ENCODE measurements at regions not wholly inside any gene's neighbourhood (a gene's known extent, or its start where the extent isn't known, plus 50 kb on each side); places are given as distances from the start of the nearest gene placed in this dataset.
"Not testable (repeated sequence)": the region's sequence is repeated elsewhere in the genome, so short reads cannot be mapped to it uniquely, and the experiment has no call there.

GRCh38 chr3:44159696-44160300, 81.9 kb upstream of the TOPAZ1 start:
- DNase-seq, result no peak

DNA sequence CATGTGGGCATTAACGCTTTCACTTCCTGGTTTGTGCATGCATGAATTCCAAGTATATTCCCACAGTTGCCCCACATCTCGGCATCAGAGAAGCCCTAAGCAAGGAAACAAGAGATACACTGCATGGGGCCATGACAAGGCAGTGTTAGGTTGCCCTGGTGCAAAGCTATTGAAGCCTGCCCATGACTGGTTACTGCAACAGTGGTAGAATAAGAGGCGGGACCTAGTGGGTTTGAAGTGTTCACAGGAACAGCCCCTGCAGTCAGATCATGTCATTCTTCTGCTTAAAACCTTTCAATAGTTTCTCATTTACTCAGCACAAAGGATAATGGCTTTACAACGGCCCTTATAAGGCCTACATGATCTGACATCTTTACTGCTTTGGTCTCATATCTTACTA, 80.9 kb upstream of the TOPAZ1 start:
- no peak for DNase-seq

- no peak for DNase-seq
These were observed 69.8 kb upstream of the TOPAZ1 start for GRCh38 chr3:44171891-44172290.

DNA sequence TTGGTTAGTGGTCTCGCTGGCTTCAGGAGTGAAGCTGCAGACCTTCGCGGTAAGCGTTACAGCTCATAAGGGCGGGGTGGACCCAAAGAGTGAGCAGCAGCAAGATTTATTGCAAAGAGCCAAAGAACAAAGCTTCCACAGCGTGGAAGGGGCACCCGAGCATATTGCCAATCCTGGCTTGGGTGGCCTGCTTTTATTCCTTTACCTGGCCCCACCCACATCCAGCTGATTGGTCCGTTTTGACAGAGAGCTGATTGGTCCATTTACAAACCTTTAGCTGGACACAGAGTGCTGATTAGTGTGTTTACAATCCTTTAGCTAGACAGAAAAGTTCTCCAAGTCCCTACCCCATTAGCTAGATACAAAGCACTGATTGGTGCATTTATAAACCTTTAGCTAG, 69.0 kb upstream of the TOPAZ1 start:
- not testable (repeated sequence) for DNase-seq

DNA sequence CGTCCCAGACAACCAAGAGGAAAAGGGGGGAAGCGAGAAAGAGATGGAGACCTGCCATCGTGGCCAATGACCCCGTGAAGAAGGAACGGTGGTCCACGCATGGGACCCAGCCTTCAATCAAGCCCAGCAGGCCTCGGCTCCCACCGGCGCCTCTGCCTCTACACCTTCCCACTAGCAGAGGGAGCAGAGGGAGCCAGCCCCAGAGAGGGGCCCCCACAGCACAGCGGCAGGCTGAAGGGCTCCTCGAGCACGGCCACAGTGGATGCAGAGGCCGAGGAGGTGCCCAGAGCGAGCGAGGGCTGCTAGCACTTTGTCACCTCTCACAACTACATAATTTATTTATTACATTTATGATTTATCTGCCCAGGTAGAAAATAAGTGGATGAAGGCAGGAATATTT, 68.4 kb upstream of the TOPAZ1 start:
- no peak for DNase-seq

DNA sequence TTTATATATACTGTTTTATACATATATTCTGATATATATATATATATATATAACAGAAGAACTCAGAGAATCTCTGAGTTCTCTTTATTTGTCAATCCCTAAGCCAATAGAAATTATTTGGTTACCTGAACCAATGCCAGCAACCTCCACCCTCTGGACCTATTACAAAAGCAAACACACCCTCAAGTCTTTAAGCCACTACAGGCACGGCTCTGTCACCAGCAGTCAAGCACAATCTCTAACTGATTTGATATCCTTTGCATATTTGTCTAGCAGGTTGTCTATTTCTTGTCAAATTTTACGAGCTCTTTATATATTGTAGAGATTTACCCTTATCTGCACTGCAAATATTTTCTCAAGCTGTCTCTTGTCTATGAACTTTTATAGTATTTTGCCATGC, 66.6 kb upstream of the TOPAZ1 start:
- DNase-seq, result no peak

DNA sequence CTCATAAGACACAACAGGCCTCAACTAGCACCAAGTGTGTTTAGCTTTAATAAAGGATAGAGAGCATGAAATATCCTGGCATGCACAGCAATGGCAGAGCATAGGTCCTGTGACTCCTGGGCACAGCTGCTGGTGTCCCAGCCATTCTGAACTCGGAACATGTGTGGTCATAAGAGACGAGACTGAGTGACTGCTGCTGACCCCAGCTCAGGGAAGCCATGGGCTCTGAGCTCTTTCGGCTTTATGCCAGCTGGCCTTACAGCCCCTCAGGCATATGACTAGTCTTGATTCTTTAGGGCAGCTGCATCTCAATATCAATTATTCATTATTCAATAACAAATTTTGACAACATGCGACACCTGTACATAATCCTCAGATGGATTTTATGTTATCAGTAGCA, 62.4 kb upstream of the TOPAZ1 start:
- no peak for DNase-seq

- DNase-seq, result no peak
These were observed 57.2 kb upstream of the TOPAZ1 start for GRCh38 chr3:44184319-44184953.

DNA sequence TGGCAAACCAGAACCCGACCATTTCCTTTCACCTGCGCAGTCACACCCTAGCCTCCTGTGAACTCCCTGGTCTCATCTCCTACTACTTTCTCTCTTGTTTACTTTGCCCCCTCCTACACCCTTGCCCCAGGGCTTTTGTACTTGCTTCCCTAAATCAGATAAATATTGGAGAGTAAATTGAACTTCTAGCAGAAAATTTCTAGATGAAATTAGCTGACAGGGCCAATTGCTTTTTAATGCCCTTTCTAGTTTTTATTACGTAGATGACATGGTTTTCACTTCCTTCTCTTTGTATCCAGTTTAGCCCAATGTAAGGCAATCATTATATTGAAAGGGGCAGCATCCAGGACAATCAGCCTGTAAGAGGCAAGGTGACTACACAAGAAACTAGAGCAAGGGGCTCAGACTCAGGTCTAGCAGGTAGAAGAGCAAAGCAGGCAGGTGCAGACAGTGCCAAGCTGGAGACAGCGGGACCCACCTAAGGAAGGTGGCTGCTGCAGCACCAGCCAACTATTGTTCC, 56.2 kb upstream of the TOPAZ1 start:
- no peak for DNase-seq

- no peak for DNase-seq
These were observed 55.5 kb upstream of the TOPAZ1 start for GRCh38 chr3:44186111-44186672.

DNA sequence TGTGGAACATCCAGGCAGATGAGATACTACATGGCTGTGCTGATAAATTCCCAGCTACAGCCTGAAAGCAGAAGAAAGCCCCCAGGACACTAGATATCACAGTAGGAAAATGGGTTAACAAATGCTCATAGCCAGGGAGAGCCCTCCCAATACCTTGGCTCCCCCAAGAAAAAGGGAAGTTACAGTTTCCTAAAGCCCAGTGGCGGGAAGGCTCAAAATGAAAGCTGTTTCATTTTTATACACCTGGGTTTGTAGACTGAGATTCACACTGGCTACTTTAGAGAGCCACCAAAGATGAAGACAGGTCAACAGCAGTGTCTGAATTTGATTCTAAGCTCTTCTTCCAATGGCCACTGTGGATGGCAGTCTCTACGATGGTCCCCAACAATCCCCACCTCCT, 55.0 kb upstream of the TOPAZ1 start:
- no peak for DNase-seq
